Astrocyte of the cerebellum (primary cell): ENCODE measurements at regions not wholly inside any gene's neighbourhood (a gene's known extent, or its start where the extent isn't known, plus 50 kb on each side); places are given as distances from the start of the nearest gene placed in this dataset.
"Not testable (repeated sequence)": the region's sequence is repeated elsewhere in the genome, so short reads cannot be mapped to it uniquely, and the experiment has no call there.

Source experiments
- DNase-seq: peaks from one replicate; pipeline ENCODE4 v3.0.0-alpha.2; 2011; ENCODE audit warnings: low read depth
- H3K4me3 ChIP-seq: 2 replicates; pipeline ENCODE4 v1.5.1; 2011; ENCODE audit warnings: mild to moderate bottlenecking, low read depth, low read length, moderate library complexity
- in situ Hi-C: cut with HindIII; loops from 2 replicates; pipeline ENCODE4 v1.10.0; 2017; ENCODE audit warnings: low sequenced_read_pairs
- TF ChIP-seq, protein P1 (sequence below): IDR thresholded peaks from 2 replicates; pipeline ENCODE4 v1.5.1; 2012; ENCODE audit warnings: low read length, low read depth, moderate library complexity, mild to moderate bottlenecking; ENCODE audit errors: missing control alignments

GRCh38 chr17:14581186-14581830, 280.4 kb downstream of the HS3ST3B1 start:
- H3K4me3 ChIP-seq = no peak overlapping the region
- in situ Hi-C loops = no loop called here
- TF ChIP-seq, protein P1, sequence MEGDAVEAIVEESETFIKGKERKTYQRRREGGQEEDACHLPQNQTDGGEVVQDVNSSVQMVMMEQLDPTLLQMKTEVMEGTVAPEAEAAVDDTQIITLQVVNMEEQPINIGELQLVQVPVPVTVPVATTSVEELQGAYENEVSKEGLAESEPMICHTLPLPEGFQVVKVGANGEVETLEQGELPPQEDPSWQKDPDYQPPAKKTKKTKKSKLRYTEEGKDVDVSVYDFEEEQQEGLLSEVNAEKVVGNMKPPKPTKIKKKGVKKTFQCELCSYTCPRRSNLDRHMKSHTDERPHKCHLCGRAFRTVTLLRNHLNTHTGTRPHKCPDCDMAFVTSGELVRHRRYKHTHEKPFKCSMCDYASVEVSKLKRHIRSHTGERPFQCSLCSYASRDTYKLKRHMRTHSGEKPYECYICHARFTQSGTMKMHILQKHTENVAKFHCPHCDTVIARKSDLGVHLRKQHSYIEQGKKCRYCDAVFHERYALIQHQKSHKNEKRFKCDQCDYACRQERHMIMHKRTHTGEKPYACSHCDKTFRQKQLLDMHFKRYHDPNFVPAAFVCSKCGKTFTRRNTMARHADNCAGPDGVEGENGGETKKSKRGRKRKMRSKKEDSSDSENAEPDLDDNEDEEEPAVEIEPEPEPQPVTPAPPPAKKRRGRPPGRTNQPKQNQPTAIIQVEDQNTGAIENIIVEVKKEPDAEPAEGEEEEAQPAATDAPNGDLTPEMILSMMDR = no peak

DNA sequence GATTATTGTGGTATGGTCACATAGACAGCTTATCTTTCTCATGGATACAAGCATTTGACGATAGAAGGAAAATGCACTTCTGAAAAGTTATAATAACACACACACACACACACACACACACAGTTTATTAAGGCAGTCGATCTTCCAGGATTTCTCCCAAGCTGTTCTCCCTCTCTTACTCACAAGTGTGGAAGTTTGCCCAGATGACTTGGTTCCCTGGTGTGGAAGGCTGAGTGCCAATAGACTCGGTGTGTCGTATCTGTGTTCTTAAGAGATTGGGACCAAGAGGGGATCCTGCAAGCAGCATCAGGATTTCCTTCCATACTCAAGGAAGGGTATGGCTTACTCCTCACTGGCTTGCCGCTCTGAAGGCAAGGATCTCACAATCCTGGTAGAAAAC, 279.6 kb downstream of the HS3ST3B1 start:
- no peak for DNase-seq
- no peak overlapping the region for H3K4me3 ChIP-seq
- in situ Hi-C loops = no loop called here
- TF ChIP-seq, protein P1 = no peak

More at GRCh38 chr17:14581186-14581830, 280.4 kb downstream of the HS3ST3B1 start:
- no peak for DNase-seq

GRCh38 chr17:14579716-14580115, 278.8 kb downstream of the HS3ST3B1 start:
- no peak overlapping the region for H3K4me3 ChIP-seq
- in situ Hi-C loops = no loop called here
- no peak for DNase-seq
- TF ChIP-seq, protein P1 = no peak

DNA sequence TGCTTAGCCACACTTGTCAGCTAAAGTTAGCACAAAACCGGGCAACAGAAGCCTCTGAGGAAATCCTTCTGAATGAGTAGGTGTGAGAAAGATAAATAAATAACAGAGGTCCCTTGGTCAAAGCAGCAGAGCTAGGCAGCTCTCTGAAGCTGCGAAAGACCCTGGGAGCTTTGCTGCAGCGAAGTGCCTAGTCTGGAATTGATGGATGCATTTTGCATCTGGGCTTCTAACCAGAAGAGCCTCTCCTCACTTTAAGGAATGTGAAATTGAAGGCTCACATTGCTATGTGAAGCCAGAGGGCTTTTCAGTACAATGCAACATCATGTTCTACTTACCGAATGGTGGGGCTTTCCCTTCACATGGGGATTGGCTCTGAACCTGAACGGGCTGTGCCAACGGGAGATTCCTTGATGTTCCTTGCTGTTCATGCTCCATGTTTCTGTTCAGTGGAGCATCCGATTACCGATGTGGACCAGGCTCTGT, 274.6 kb downstream of the HS3ST3B1 start:
- in situ Hi-C loops = no loop called here
- TF ChIP-seq, protein P1 = no peak
- no peak for DNase-seq
- H3K4me3 ChIP-seq = no peak overlapping the region

- DNase-seq, in situ Hi-C loops, H3K4me3 ChIP-seq: not testable (repeated sequence)
Measured at GRCh38 chr17:14560325-14560724, 259.4 kb downstream of the HS3ST3B1 start.

DNA sequence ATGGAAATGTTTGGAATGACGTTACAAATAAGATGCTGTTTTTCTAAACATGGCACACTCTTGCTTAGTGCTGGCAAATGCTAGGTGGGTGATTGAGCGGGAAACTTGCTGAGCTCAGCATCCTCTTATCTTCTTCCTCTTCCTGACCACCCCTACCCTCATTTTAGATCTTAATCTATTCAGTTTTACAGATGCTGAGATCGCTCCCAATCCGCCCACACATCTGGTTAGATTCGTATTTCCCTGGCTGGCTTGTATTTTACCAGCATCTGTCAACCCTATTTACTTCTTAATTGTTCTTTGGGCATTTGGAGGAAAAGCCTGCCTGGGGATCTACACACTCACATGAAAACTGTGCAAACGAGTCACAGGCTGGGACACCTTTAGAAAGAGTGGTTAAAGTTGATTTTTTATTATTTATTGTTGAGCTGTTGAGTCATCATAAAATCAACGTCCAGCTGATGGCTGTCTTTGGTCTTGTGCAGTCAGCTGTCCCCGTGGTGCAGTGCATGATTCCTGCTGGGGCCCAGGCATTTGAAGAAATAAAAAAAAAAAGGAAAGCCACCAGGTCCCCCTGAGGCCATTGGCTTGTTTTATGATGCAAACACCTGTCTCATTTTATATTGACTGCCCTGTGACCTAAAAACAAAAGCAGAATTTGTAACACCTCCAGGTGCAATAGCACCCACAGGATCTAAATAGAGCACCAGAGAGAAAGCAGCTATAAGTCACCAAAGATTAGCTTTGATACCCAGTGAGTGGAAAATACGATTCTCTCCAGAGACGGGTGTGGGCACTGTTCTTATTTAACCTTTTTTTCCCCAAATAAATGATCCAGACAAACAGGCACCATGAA, 258.6 kb downstream of the HS3ST3B1 start:
- in situ Hi-C loops = no loop called here
- TF ChIP-seq, protein P1 = no peak
- no peak for DNase-seq
- H3K4me3 ChIP-seq = no peak overlapping the region

DNA sequence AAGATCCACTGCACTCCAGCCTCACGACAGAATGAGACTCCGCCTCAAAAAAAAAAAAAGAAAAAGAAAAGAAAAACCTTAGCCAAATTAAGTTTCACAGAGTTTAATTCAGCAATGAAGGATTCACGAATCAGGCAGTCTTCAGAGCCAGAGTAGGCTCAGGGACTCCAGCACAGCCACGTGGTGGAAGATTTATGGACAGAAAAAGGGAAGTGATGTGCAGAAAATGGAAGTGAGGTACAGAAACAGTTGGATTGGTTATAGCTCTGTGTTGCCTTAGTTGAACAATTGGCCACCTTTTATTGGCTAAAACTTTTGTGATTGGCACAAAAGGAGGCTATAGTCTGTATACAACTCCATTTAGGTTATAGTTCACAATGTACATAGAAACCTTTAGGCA, 256.6 kb downstream of the HS3ST3B1 start:
- DNase-seq = no peak
- H3K4me3 ChIP-seq = no peak overlapping the region
- TF ChIP-seq, protein P1 = no peak
- in situ Hi-C loops = no loop called here
